ENCODE measurements at regions not wholly inside any gene's neighbourhood (a gene's known extent, or its start where the extent isn't known, plus 50 kb on each side); places are given as distances from the start of the nearest gene placed in this dataset.

- no peak for TF ChIP-seq MEF2B (IDR thresholded peaks at IDR 0.05; ENCODE audit: partially characterized antibody, poor library complexity, severe bottlenecking)
- no peak for TF ChIP-seq POLR2A (IDR thresholded peaks at IDR 0.05; ENCODE audit: low read depth, low read length)
- TF ChIP-seq NFXL1 (IDR thresholded peaks at IDR 0.05; ENCODE audit: borderline replicate concordance): no peak
- no peak for TF ChIP-seq HCFC1 (IDR thresholded peaks at IDR 0.05; ENCODE audit: low read length)
- TF ChIP-seq CREB1 (IDR thresholded peaks at IDR 0.05; ENCODE audit: low read depth): no peak
- no peak for TF ChIP-seq SMAD1 (IDR thresholded peaks at IDR 0.05; ENCODE audit: low read depth, partially characterized antibody)
- TF ChIP-seq BRCA1 (IDR thresholded peaks at IDR 0.05; ENCODE audit: low read depth, low read length): no peak
- no peak for TF ChIP-seq ZNF384 (IDR thresholded peaks at IDR 0.05; ENCODE audit: borderline replicate concordance, low read depth, low read length)
- no peak for TF ChIP-seq NFYB (IDR thresholded peaks at IDR 0.05; ENCODE audit: insufficient read depth, low read depth, low read length)
- TF ChIP-seq NR2C2 (IDR thresholded peaks at IDR 0.05; ENCODE audit: borderline replicate concordance, control insufficient read depth, insufficient read length, low read depth): no peak
- no peak for TF ChIP-seq CBFB (IDR thresholded peaks at IDR 0.05; ENCODE audit: low read depth)
- TF ChIP-seq STAT1 (conservative IDR thresholded peaks at IDR 0.05): no peak
- no peak for TF ChIP-seq ZNF622 (IDR thresholded peaks at IDR 0.05)
- no peak for TF ChIP-seq CHD4 (IDR thresholded peaks at IDR 0.05)
- TF ChIP-seq, protein P1, sequence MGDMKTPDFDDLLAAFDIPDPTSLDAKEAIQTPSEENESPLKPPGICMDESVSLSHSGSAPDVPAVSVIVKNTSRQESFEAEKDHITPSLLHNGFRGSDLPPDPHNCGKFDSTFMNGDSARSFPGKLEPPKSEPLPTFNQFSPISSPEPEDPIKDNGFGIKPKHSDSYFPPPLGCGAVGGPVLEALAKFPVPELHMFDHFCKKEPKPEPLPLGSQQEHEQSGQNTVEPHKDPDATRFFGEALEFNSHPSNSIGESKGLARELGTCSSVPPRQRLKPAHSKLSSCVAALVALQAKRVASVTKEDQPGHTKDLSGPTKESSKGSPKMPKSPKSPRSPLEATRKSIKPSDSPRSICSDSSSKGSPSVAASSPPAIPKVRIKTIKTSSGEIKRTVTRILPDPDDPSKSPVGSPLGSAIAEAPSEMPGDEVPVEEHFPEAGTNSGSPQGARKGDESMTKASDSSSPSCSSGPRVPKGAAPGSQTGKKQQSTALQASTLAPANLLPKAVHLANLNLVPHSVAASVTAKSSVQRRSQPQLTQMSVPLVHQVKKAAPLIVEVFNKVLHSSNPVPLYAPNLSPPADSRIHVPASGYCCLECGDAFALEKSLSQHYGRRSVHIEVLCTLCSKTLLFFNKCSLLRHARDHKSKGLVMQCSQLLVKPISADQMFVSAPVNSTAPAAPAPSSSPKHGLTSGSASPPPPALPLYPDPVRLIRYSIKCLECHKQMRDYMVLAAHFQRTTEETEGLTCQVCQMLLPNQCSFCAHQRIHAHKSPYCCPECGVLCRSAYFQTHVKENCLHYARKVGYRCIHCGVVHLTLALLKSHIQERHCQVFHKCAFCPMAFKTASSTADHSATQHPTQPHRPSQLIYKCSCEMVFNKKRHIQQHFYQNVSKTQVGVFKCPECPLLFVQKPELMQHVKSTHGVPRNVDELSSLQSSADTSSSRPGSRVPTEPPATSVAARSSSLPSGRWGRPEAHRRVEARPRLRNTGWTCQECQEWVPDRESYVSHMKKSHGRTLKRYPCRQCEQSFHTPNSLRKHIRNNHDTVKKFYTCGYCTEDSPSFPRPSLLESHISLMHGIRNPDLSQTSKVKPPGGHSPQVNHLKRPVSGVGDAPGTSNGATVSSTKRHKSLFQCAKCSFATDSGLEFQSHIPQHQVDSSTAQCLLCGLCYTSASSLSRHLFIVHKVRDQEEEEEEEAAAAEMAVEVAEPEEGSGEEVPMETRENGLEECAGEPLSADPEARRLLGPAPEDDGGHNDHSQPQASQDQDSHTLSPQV (IDR thresholded peaks at IDR 0.05): no peak
- no peak for TF ChIP-seq SMARCA5 (IDR thresholded peaks at IDR 0.05)
- no peak for TF ChIP-seq MTA3 (IDR thresholded peaks at IDR 0.05; ENCODE audit: borderline replicate concordance, low read length)
- TF ChIP-seq ZBED1 (IDR thresholded peaks at IDR 0.05; ENCODE audit: borderline replicate concordance): no peak
- no peak for TF ChIP-seq SREBF2 (IDR thresholded peaks at IDR 0.05; ENCODE audit: low read length)
- SMC1A ChIA-PET (ENCODE audit: uncharacterized antibody, unreplicated experiment): no interaction called here
Measured at GRCh38 chr3:148335612-148336011, 362.1 kb upstream of the AGTR1 start.

More at GRCh38 chr3:148335612-148336011, 362.1 kb upstream of the AGTR1 start:
- ChIA-PET POLR2A (no interaction called here), CTCF (no interaction called here), RAD21 (ENCODE audit: unreplicated experiment) (no interaction called here)
- no peaks in the 10 kb centered on the region for H4K20me1 ChIP-seq (ENCODE audit: control insufficient read depth, insufficient read depth)
- ATAC-seq: no peak
- H3K27ac ChIP-seq (ENCODE audit: control insufficient read depth, insufficient read depth): no peak overlapping the region
- no peaks in the 10 kb centered on the region for H3K36me3 ChIP-seq (ENCODE audit: control insufficient read depth in 2 of 2, insufficient read depth in 2 of 2, low read length in 1 of 2)
- no TSS peak for BruUV-seq (replicated peaks)
- FAIRE-seq: no peak
- H3K4me3 ChIP-seq: no peak overlapping the region
- no peaks in the 10 kb centered on the region; the same call in 2 of the 3 replicates for H3K9me3 ChIP-seq (replicated peaks; ENCODE audit: control insufficient read depth, insufficient read depth, low read length)
- H3K9ac ChIP-seq (ENCODE audit: control insufficient read depth, insufficient read depth, low read length): no peak overlapping the region
- H3K4me2 ChIP-seq (ENCODE audit: control insufficient read depth, insufficient read depth): no peak overlapping the region
- no peaks in the 10 kb centered on the region for H3K79me2 ChIP-seq (ENCODE audit: control insufficient read depth, insufficient read depth, low read length)
- no peak for DNase-seq (ENCODE audit: low read depth, low spot score)
- in situ Hi-C loops (cut with MboI) (no loop called here), intact Hi-C loops (cut with micrococcal nuclease; ENCODE audit: unreplicated experiment) (no loop called here)
- H3K27me3 ChIP-seq (replicated peaks in 1 of 2; ENCODE audit: control insufficient read depth in 2 of 2, insufficient read depth in 2 of 2, low read length in 1 of 2): no peaks in the 10 kb centered on the region
- H3K4me1 ChIP-seq (ENCODE audit: control insufficient read depth, insufficient read depth, low read length): no peaks in the 10 kb centered on the region
- no peak overlapping the region for H2AFZ ChIP-seq (ENCODE audit: control insufficient read depth, low read depth, low read length)
- WGBS (ENCODE audit: insufficient coverage, insufficient replicate concordance, low lambda C conversion rate, missing lambda C conversion rate): 28% methylated on average over 2 of the region's 2 CpGs
